IMR-90 (cell line): ENCODE measurements at regions not wholly inside any gene's neighbourhood (a gene's known extent, or its start where the extent isn't known, plus 50 kb on each side); places are given as distances from the start of the nearest gene placed in this dataset.

Source experiments
- ATAC-seq: fragments of 200-7000 bp; cut with Tn5 transposase; 2 replicates; pipeline ENCODE4 v1.9.1; 2020; ENCODE audit warnings: low read depth, mild to moderate bottlenecking, moderate library complexity
- BruUV-seq: library from RNA; stranded (reverse); fragments of 400-500 nt; replicated peaks from 2 replicates; lab custom pipeline; 2021; lab: Mats Ljungman, UMichigan
- CTCF ChIA-PET: fragments of 300-600 bp; formaldehyde crosslinking; extraction: SDS; loops from one replicate; lab custom pipeline; 2021; ENCODE audit warnings: antibody characterized with exemption; lab: Yijun Ruan, JAX
- POLR2A ChIA-PET: fragments of 300-600 bp; sonication (Branson Sonifier 250); formaldehyde crosslinking; loops from one replicate; lab custom pipeline; 2022; ENCODE audit warnings: antibody characterized with exemption; ENCODE audit not compliant: unreplicated experiment; lab: Charles Lee
- DNase-seq: peaks from one replicate; pipeline ENCODE4 v3.0.0; 2013
- H2AFZ ChIP-seq: replicated peaks from 2 replicates; pipeline ENCODE3; 2013; ENCODE audit warnings: low read length, mild to moderate bottlenecking; ENCODE audit not compliant: poor library complexity
- H2AK5ac ChIP-seq: 2 replicates; pipeline ENCODE4 v1.6.1; 2013; ENCODE audit warnings: low read depth, low read length, inconsistent platforms
- H2AK9ac ChIP-seq: replicated peaks from 2 replicates; pipeline ENCODE3; 2013; ENCODE audit warnings: mild to moderate bottlenecking, low read depth, low read length, moderate library complexity; ENCODE audit not compliant: poor library complexity
- H2BK120ac ChIP-seq: 2 replicates; pipeline ENCODE4 v1.6.1; 2013; ENCODE audit warnings: low read depth, low read length, inconsistent platforms
- H2BK15ac ChIP-seq: 3 replicates; pipeline ENCODE4 v1.6.1; 2013; ENCODE audit warnings: low read depth, low read length, inconsistent platforms
- H2BK20ac ChIP-seq: 2 replicates; pipeline ENCODE4 v1.6.1; 2013; ENCODE audit warnings: low read depth, mild to moderate bottlenecking, inconsistent platforms, low read length, moderate library complexity
- H2BK5ac ChIP-seq: 2 replicates; pipeline ENCODE4 v1.6.1; 2013; ENCODE audit warnings: mild to moderate bottlenecking, low read depth, low read length, inconsistent platforms; ENCODE audit not compliant: poor library complexity, severe bottlenecking
- H3K14ac ChIP-seq: replicated peaks from 2 replicates; pipeline ENCODE4 v1.6.1; 2013; ENCODE audit warnings: low read depth, low read length, inconsistent platforms
- H3K18ac ChIP-seq: 2 replicates; pipeline ENCODE4 v1.6.1; 2013; ENCODE audit warnings: low read depth, low read length, control low read depth
- H3K23ac ChIP-seq: 2 replicates; pipeline ENCODE4 v1.6.1; 2013; ENCODE audit warnings: low read depth, low read length, inconsistent platforms
- H3K27ac ChIP-seq: 2 replicates; pipeline ENCODE4 v1.5.1; 2013; ENCODE audit warnings: mild to moderate bottlenecking, control low read depth, low read length; ENCODE audit not compliant: insufficient read depth
- H3K27me3 ChIP-seq: 2 replicates; pipeline ENCODE4 v1.6.1; 2013; ENCODE audit warnings: low read length; ENCODE audit not compliant: control insufficient read depth, insufficient read depth
- H3K36me3 ChIP-seq: 2 replicates; pipeline ENCODE4 v1.6.1; 2013; ENCODE audit warnings: low read length, mixed read lengths; ENCODE audit not compliant: control insufficient read depth, insufficient read depth
- H3K4ac ChIP-seq: 2 replicates; pipeline ENCODE4 v1.6.1; 2013; ENCODE audit warnings: low read depth, low read length, inconsistent platforms
- H3K4me1 ChIP-seq: 2 replicates; pipeline ENCODE4 v1.6.1; 2013; ENCODE audit warnings: low read length, mixed read lengths; ENCODE audit not compliant: control insufficient read depth, insufficient read depth
- H3K4me2 ChIP-seq: 2 replicates; pipeline ENCODE4 v1.6.1; 2013; ENCODE audit warnings: low read depth, mild to moderate bottlenecking, control low read depth, low read length, moderate library complexity
- H3K4me3 ChIP-seq: 2 replicates; pipeline ENCODE4 v1.5.1; 2013; ENCODE audit warnings: low read depth, mild to moderate bottlenecking, control low read depth, low read length, moderate library complexity; ENCODE audit not compliant: insufficient read depth
- H3K56ac ChIP-seq: 2 replicates; pipeline ENCODE4 v1.6.1; 2013; ENCODE audit warnings: low read length, inconsistent platforms; ENCODE audit not compliant: insufficient read depth; ENCODE audit errors: extremely low read depth
- H3K79me1 ChIP-seq, 2 experiments: 2 replicates each; pipeline ENCODE4 v1.6.1; 2013; ENCODE audit warnings: low read length in 2 of 2, inconsistent platforms in 1 of 2, low read depth in 1 of 2
- H3K9ac ChIP-seq: 2 replicates; pipeline ENCODE4 v1.6.1; 2013; ENCODE audit warnings: low read depth, low read length, control low read depth
- H3K9me1 ChIP-seq: 2 replicates; pipeline ENCODE4 v1.6.1; 2013; ENCODE audit warnings: low read length, inconsistent platforms; ENCODE audit not compliant: insufficient read depth
- H3K9me3 ChIP-seq: 2 replicates; pipeline ENCODE4 v1.6.1; 2013; ENCODE audit warnings: low read length; ENCODE audit not compliant: control insufficient read depth, insufficient read depth
- H4K20me1 ChIP-seq: 2 replicates; pipeline ENCODE4 v1.6.1; 2013; ENCODE audit warnings: low read length, inconsistent platforms; ENCODE audit not compliant: insufficient read depth
- H4K5ac ChIP-seq: 2 replicates; pipeline ENCODE4 v1.6.1; 2013; ENCODE audit warnings: mild to moderate bottlenecking, low read depth, low read length, control low read depth
- H4K8ac ChIP-seq, 2 experiments: 2 replicates each; pipeline ENCODE4 v1.6.1; 2013; ENCODE audit warnings: low read depth in 2 of 2, low read length in 2 of 2, control low read depth in 1 of 2, inconsistent platforms in 1 of 2
- H4K91ac ChIP-seq: 2 replicates; pipeline ENCODE4 v1.6.1; 2013; ENCODE audit warnings: low read depth, low read length, inconsistent platforms; ENCODE audit not compliant: insufficient read depth
- BHLHE40 ChIP-seq: fragments of 150-350 bp; IDR thresholded peaks from 2 replicates; pipeline ENCODE4 v1.6.1; 2016; ENCODE audit warnings: mild to moderate bottlenecking, low read depth, low read length
- CEBPB ChIP-seq: IDR thresholded peaks from 2 replicates; pipeline ENCODE4 v1.6.1; 2012; ENCODE audit warnings: low read depth, low read length, improper control_type of control experiment
- CHD1 ChIP-seq: IDR thresholded peaks from 2 replicates; pipeline ENCODE4 v1.6.1; 2012; ENCODE audit warnings: low read depth, low read length, improper control_type of control experiment
- CTCF ChIP-seq: conservative IDR thresholded peaks from 2 replicates; pipeline ENCODE4 v1.5.1; 2012; ENCODE audit warnings: mild to moderate bottlenecking, low read depth, low read length, improper control_type of control experiment
- ELK1 ChIP-seq: fragments of 150-350 bp; IDR thresholded peaks from 2 replicates; pipeline ENCODE4 v1.6.1; 2016; ENCODE audit warnings: low read depth, mild to moderate bottlenecking, low read length, moderate library complexity, borderline replicate concordance
- FOS ChIP-seq: fragments of 150-350 bp; IDR thresholded peaks from 2 replicates; pipeline ENCODE4 v1.6.1; 2016; ENCODE audit warnings: low read depth, low read length
- MAFK ChIP-seq: IDR thresholded peaks from 2 replicates; pipeline ENCODE4 v1.6.1; 2012; ENCODE audit warnings: low read depth, low read length, improper control_type of control experiment
- MAZ ChIP-seq: IDR thresholded peaks from 2 replicates; pipeline ENCODE4 v1.6.1; 2012; ENCODE audit warnings: low read depth, mild to moderate bottlenecking, low read length, improper control_type of control experiment, moderate library complexity, borderline replicate concordance
- MXI1 ChIP-seq: IDR thresholded peaks from 2 replicates; pipeline ENCODE4 v1.6.1; 2012; ENCODE audit warnings: low read depth, mild to moderate bottlenecking, low read length, moderate library complexity, borderline replicate concordance
- POLR2A ChIP-seq: IDR thresholded peaks from 2 replicates; pipeline ENCODE4 v1.6.1; 2012; ENCODE audit warnings: mild to moderate bottlenecking, low read depth, low read length
- RAD21 ChIP-seq: IDR thresholded peaks from 2 replicates; pipeline ENCODE4 v1.6.1; 2012; ENCODE audit warnings: low read length, improper control_type of control experiment
- RCOR1 ChIP-seq: IDR thresholded peaks from 2 replicates; pipeline ENCODE4 v1.6.1; 2012; ENCODE audit warnings: mild to moderate bottlenecking, low read length, improper control_type of control experiment; ENCODE audit not compliant: insufficient replicate concordance
- SMC3 ChIP-seq: fragments of 150-350 bp; IDR thresholded peaks from 2 replicates; pipeline ENCODE4 v1.6.1; 2016; ENCODE audit warnings: low read depth, mild to moderate bottlenecking, antibody characterized with exemption, low read length, moderate library complexity
- USF2 ChIP-seq: fragments of 150-350 bp; IDR thresholded peaks from 2 replicates; pipeline ENCODE4 v1.6.1; 2017; ENCODE audit warnings: mild to moderate bottlenecking, antibody characterized with exemption, low read length, low read depth
- WGBS, 2 experiments: methylation state at CpG; one replicate each; pipeline versions ENCODE4 v1.1.5 to v1.1.7; 2013; ENCODE audit warnings: missing lambda C conversion rate in 2 of 2; ENCODE audit not compliant: insufficient read length in 1 of 2; ENCODE audit errors: extremely low coverage in 2 of 2; 5-methylcytosine and 5-hydroxymethylcytosine counted together
- dilution Hi-C: fragments of 300-500 bp; cut with HindIII; formaldehyde crosslinking; loops from one replicate; pipeline ENCODE4 v1.14.3; 2018; ENCODE audit warnings: low sequenced_read_pairs; ENCODE audit not compliant: unreplicated experiment
- in situ Hi-C: fragments of 300-500 bp; cut with MboI; formaldehyde crosslinking; loops from 3 replicates; pipeline ENCODE4 v1.14.3; 2019; ENCODE audit warnings: low sequenced_read_pairs, inconsistent platforms, mixed read lengths
- intact Hi-C: fragments of 100-400 bp; cut with micrococcal nuclease; formaldehyde crosslinking; loops from 2 replicates; pipeline ENCODE4 v1.10.0; 2022

GRCh38 chr13:67971291-67971690 lies 741.2 kb upstream of the PCDH9 start:
- H3K36me3 ChIP-seq: no peaks in the 10 kb centered on the region
- H3K4me1 ChIP-seq: no peaks in the 10 kb centered on the region
- no peak overlapping the region for H4K8ac ChIP-seq
- H2AFZ ChIP-seq: no peak overlapping the region
- H2AK9ac ChIP-seq: no peak overlapping the region
- H3K9ac ChIP-seq: no peak overlapping the region
- POLR2A ChIA-PET: no interaction called here
- H2BK20ac ChIP-seq: no peak overlapping the region
- no peak overlapping the region for H3K14ac ChIP-seq
- H2BK15ac ChIP-seq: no peak overlapping the region
- H4K91ac ChIP-seq: no peak overlapping the region
- no peak overlapping the region for H2BK5ac ChIP-seq
- no peak overlapping the region for H3K18ac ChIP-seq
- no peak overlapping the region for H3K23ac ChIP-seq
- H3K27ac ChIP-seq: no peak overlapping the region
- no peak for ATAC-seq
- H3K9me1 ChIP-seq: no peaks in the 10 kb centered on the region
- no CpG with 5 or more reads among the region's 5 CpGs for WGBS, 2 experiments
- no peak overlapping the region for H3K4me3 ChIP-seq
- H3K4me2 ChIP-seq: no peak overlapping the region
- no peak overlapping the region for H4K5ac ChIP-seq
- in situ Hi-C loops: no loop called here
- no peak overlapping the region for H3K4ac ChIP-seq
- CTCF ChIA-PET: no interaction called here
- no peak for DNase-seq
- TF ChIP-seq BHLHE40 (no peak), MXI1 (no peak), ELK1 (no peak), MAFK (no peak), CEBPB (no peak), SMC3 (no peak), POLR2A (no peak), RAD21 (no peak), USF2 (no peak), CHD1 (no peak), CTCF (no peak), RCOR1 (no peak), FOS (no peak), MAZ (no peak)
- no peaks in the 10 kb centered on the region for H3K27me3 ChIP-seq
- no peaks in the 10 kb centered on the region for H3K9me3 ChIP-seq
- no peak overlapping the region for H3K56ac ChIP-seq
- H2BK120ac ChIP-seq: no peak overlapping the region
- H3K79me1 ChIP-seq: no peaks in the 10 kb centered on the region
- dilution Hi-C loops: no loop called here
- H2AK5ac ChIP-seq: no peak overlapping the region
- BruUV-seq: no TSS peak
- intact Hi-C loops: no loop called here
- no peaks in the 10 kb centered on the region for H4K20me1 ChIP-seq
